Loucy (cell line): ENCODE measurements at regions not wholly inside any gene's neighbourhood (a gene's known extent, or its start where the extent isn't known, plus 50 kb on each side); places are given as distances from the start of the nearest gene placed in this dataset.

Source experiments
- H2AFZ ChIP-seq: fragments of 200-600 bp; sonication (generic); 2 replicates; pipeline ENCODE4 v1.6.0; 2016; ENCODE audit warnings: antibody characterized with exemption, mild to moderate bottlenecking, low read length, moderate library complexity
- H3F3A ChIP-seq: fragments of 200-600 bp; 2 replicates; pipeline ENCODE4 v1.6.0; 2016; ENCODE audit warnings: antibody characterized with exemption, low read depth, mild to moderate bottlenecking
- H3K27me3 ChIP-seq: fragments of 200-600 bp; sonication (generic); 2 replicates; pipeline ENCODE4 v1.6.1; 2014; ENCODE audit warnings: low read length, mild to moderate bottlenecking; ENCODE audit not compliant: insufficient read depth, poor library complexity, severe bottlenecking
- H3K36me3 ChIP-seq: fragments of 200-600 bp; sonication (generic); 2 replicates; pipeline ENCODE4 v1.6.1; 2016; ENCODE audit warnings: low read length; ENCODE audit not compliant: insufficient read depth
- H3K4me1 ChIP-seq: fragments of 200-600 bp; sonication (generic); 2 replicates; pipeline ENCODE4 v1.5.1; 2014; ENCODE audit warnings: low read length, mild to moderate bottlenecking; ENCODE audit not compliant: insufficient read depth, poor library complexity, severe bottlenecking
- H3K4me2 ChIP-seq: fragments of 200-600 bp; sonication (generic); 2 replicates; pipeline ENCODE4 v1.6.0; 2014; ENCODE audit warnings: antibody characterized with exemption, low read length, low read depth, mild to moderate bottlenecking; ENCODE audit not compliant: poor library complexity, severe bottlenecking
- H3K4me3 ChIP-seq: fragments of 200-600 bp; sonication (generic); 2 replicates; pipeline ENCODE4 v1.5.1; 2014; ENCODE audit warnings: low read length, mild to moderate bottlenecking, mixed read lengths; ENCODE audit not compliant: poor library complexity, severe bottlenecking
- H3K79me2 ChIP-seq: fragments of 200-600 bp; sonication (generic); 2 replicates; pipeline ENCODE4 v1.6.1; 2014; ENCODE audit warnings: low read length; ENCODE audit not compliant: insufficient read depth
- H3K9ac ChIP-seq: fragments of 200-600 bp; sonication (generic); 2 replicates; pipeline ENCODE4 v1.6.0; 2014; ENCODE audit warnings: mild to moderate bottlenecking, low read depth, low read length, moderate library complexity; ENCODE audit not compliant: poor library complexity, severe bottlenecking
- H3K9me2 ChIP-seq: fragments of 200-600 bp; sonication (generic); replicated peaks from 2 replicates; pipeline ENCODE4 v1.6.1; 2016; ENCODE audit warnings: low read depth, low read length, mixed read lengths
- H3K9me3 ChIP-seq: fragments of 200-600 bp; sonication (generic); 2 replicates; pipeline ENCODE4 v1.6.1; 2014; ENCODE audit warnings: mild to moderate bottlenecking, antibody characterized with exemption, low read length, low read depth; ENCODE audit not compliant: insufficient read depth
- H4K20me1 ChIP-seq: fragments of 200-600 bp; sonication (generic); 2 replicates; pipeline ENCODE4 v1.6.0; 2014; ENCODE audit warnings: antibody characterized with exemption, low read length, mild to moderate bottlenecking; ENCODE audit not compliant: insufficient read depth, poor library complexity, severe bottlenecking
- CTCF ChIP-seq: fragments of 200-600 bp; sonication (generic); conservative IDR thresholded peaks from 2 replicates; pipeline ENCODE4 v1.5.1; 2014; ENCODE audit warnings: mild to moderate bottlenecking, antibody characterized with exemption, low read length
- EZH2phosphoT487 ChIP-seq: fragments of 200-600 bp; IDR thresholded peaks from 2 replicates; pipeline ENCODE4 v1.6.1; 2018; ENCODE audit warnings: antibody characterized with exemption, mild to moderate bottlenecking, moderate library complexity, borderline replicate concordance

GRCh38 chr9:104980039-104980654, 52.2 kb upstream of the ABCA1 start:
- no peak overlapping the region; the same call in 1 of the 2 replicates for H2AFZ ChIP-seq
- H3F3A ChIP-seq = no peaks in the 10 kb centered on the region

GRCh38 chr9:104981543-104982129, 53.7 kb upstream of the ABCA1 start:
- Histone ChIP-seq H3K36me3 (no peaks in the 10 kb centered on the region), H3K9me2 (no peaks in the 10 kb centered on the region), H4K20me1 (no peaks in the 10 kb centered on the region), H3F3A (no peaks in the 10 kb centered on the region), H3K4me2 (no peak overlapping the region), H3K9ac (no peak overlapping the region), H3K4me3 (no peak overlapping the region), H2AFZ (no peak overlapping the region), H3K9me3 (no peaks in the 10 kb centered on the region), H3K4me1 (peaks cover 45% of the 10 kb centered on the region), H3K27me3 (no peaks in the 10 kb centered on the region), H3K79me2 (no peaks in the 10 kb centered on the region)
- TF ChIP-seq EZH2phosphoT487 = no peak
- no peak for TF ChIP-seq CTCF

More at GRCh38 chr9:104980039-104980654, 52.2 kb upstream of the ABCA1 start:
- H3K9ac ChIP-seq = no peak overlapping the region
- TF ChIP-seq CTCF (no peak), EZH2phosphoT487 (no peak)
- no peaks in the 10 kb centered on the region for H3K79me2 ChIP-seq
- H3K36me3 ChIP-seq = no peaks in the 10 kb centered on the region
- H3K9me2 ChIP-seq = no peaks in the 10 kb centered on the region
- H3K4me1 ChIP-seq = peaks cover 31% of the 10 kb centered on the region
- H3K27me3 ChIP-seq = no peaks in the 10 kb centered on the region
- no peak overlapping the region for H3K4me3 ChIP-seq
- H3K4me2 ChIP-seq = no peak overlapping the region
- no peaks in the 10 kb centered on the region for H4K20me1 ChIP-seq
- H3K9me3 ChIP-seq = no peaks in the 10 kb centered on the region

GRCh38 chr9:104982543-104982942, 54.6 kb upstream of the ABCA1 start:
- Histone ChIP-seq H3K36me3 (no peaks in the 10 kb centered on the region), H3K9me3 (no peaks in the 10 kb centered on the region), H3K4me3 (no peak overlapping the region), H3K4me1 (peaks cover 45% of the 10 kb centered on the region), H3K9ac (no peak overlapping the region), H3K27me3 (no peaks in the 10 kb centered on the region), H3F3A (no peaks in the 10 kb centered on the region), H3K4me2 (no peak overlapping the region), H2AFZ (no peak overlapping the region), H3K9me2 (no peaks in the 10 kb centered on the region), H3K79me2 (no peaks in the 10 kb centered on the region), H4K20me1 (no peaks in the 10 kb centered on the region)
- TF ChIP-seq EZH2phosphoT487 (no peak), CTCF (no peak)
